Dedifferentiated amniotic fluid mesenchymal stem cell (primary cell): ENCODE measurements at regions not wholly inside any gene's neighbourhood (a gene's known extent, or its start where the extent isn't known, plus 50 kb on each side); places are given as distances from the start of the nearest gene placed in this dataset.

ENCODE experiments used
- DNase-seq: peaks from one replicate; pipeline ENCODE4 v3.0.0-alpha.2; 2016; ENCODE audit errors: extremely low spot score

- DNase-seq = no peak
Measured at GRCh38 chr4:179415847-179416223, 1973.6 kb upstream of the AGA start.

GRCh38 chr4:179417357-179417756, 1975.1 kb upstream of the AGA start:
- DNase-seq = no peak

GRCh38 chr4:179437962-179438361, 1995.7 kb upstream of the AGA start:
- DNase-seq = no peak

GRCh38 chr4:179441596-179441995, 1999.4 kb upstream of the AGA start:
- DNase-seq = no peak

- no peak for DNase-seq
Measured at GRCh38 chr4:179447308-179447707, 2005.1 kb upstream of the AGA start.

GRCh38 chr4:179465131-179465797, 2023.0 kb upstream of the AGA start:
- no peak for DNase-seq

- no peak for DNase-seq
Measured at GRCh38 chr4:179467878-179468277, 2025.6 kb upstream of the AGA start.

DNA sequence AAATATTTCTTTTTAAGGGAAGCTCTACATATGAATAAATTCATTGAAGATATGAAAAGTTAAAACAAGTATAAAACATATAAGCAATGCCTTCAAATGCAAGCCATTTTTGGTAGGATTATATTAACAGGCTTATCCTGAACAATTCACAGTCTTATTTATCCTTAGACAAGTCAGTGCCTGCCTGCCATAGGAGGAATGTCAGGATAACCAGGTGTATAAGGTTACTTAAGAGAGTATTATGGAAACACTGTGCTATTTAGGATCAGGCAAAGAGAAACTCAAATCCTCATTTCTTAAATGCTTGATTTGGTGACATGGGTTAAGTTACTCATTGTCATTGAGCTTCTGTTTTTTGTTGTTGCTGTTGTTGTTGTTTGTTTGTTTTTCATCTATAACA, 2029.9 kb upstream of the AGA start:
- no peak for DNase-seq

DNA sequence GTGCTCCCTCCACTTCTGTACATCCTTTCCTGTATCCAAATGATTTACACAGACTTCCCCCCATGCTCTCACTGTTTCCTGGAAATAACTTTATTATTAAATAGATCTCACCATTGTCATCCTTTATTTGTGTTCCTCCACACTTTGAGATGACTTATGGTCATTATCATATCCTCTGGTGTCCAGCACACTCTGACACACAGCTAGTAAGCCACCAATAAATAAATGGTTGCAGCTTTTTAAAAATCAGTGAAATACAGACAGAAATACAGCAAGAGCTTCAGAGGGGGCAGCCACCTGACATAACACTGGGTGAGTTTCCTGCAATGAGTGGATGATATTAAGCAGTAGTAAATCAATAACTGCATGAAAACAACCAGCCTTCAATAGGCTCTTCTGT, 2036.4 kb upstream of the AGA start:
- DNase-seq = no peak

GRCh38 chr4:179485781-179486180, 2043.5 kb upstream of the AGA start:
- no peak for DNase-seq

GRCh38 chr4:179486570-179487335, 2044.5 kb upstream of the AGA start:
- DNase-seq = no peak

GRCh38 chr4:179492260-179493080, 2050.2 kb upstream of the AGA start:
- no peak for DNase-seq

DNA sequence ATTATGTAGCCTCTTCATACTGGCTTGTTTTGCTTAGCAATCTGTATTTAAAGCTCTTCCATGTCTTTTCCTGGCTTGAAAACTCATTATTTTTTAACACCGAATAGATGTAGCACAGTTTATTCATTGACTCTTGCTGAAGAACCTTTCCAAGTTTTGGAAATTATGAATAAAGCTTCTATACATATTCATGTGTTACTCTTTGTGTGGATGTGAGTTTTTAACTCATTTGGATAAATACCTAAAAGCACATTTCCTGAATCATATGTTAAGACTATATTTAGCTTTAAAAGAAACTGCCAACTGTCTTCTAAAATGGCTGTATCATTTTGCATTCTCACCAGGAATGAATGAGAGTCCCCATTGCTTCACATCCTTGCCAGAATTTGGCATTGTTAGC, 2061.7 kb upstream of the AGA start:
- no peak for DNase-seq

GRCh38 chr4:179509489-179509888, 2067.3 kb upstream of the AGA start:
- DNase-seq = no peak

- no peak for DNase-seq
Measured at GRCh38 chr4:179521952-179522351, 2079.7 kb upstream of the AGA start.

- no peak for DNase-seq
Measured at GRCh38 chr4:179530958-179531357, 2088.7 kb upstream of the AGA start.

DNA sequence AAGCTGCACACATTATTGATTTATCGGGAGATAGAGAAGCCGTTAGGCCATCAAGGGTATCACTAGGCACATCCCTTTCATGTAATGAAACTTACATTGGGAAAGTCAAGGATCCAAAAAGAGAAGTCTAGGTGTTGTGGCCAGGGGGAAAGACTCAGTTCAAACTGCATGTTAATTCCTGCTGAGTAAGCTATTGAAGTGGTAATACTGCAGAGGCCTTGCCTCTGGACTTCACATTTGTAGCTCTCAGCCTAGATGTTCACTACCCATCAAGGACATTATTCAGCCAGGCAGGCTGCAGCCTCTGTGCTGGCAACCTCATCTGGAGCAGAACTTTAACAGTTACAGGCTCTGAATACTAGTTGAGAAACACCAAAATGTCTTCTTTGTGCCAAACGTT, 2094.5 kb upstream of the AGA start:
- DNase-seq = no peak

DNA sequence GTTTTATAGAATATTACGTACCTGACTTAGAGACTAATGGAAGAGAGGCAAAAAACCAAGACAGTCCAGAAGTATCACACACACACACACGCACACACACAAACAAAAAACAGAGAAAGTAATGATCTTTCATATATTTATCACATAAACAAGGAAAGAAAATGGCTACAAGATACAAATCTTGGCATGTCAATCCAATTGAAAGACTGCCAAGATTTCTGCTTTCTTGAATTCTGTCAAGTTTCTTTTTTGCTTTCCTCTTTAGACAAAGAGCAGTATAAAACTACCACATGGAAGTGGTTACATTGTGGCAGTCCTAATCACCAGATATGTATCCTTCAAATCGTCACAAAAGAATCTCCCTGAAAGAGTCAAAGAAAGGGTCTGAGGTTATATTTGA, 2097.4 kb upstream of the AGA start:
- DNase-seq = no peak

DNA sequence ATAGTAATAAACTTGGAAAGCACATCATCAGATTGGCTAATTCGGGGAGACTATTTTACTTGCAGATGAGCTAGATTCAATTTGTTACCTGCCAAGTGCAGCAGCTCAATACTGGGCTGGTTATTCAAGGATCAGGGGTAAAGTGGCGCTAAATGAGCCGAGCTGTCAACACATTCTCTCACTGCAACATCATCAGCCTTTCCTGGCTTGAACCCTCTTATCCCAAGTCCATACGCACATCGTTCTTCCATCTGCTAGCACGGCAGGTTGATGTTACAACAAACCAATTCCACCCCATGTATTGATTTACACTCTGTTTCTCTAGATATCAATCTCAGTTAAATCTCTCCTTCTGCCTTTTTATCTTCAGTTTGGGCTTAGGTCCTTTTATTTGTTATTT, 2101.5 kb upstream of the AGA start:
- no peak for DNase-seq

DNA sequence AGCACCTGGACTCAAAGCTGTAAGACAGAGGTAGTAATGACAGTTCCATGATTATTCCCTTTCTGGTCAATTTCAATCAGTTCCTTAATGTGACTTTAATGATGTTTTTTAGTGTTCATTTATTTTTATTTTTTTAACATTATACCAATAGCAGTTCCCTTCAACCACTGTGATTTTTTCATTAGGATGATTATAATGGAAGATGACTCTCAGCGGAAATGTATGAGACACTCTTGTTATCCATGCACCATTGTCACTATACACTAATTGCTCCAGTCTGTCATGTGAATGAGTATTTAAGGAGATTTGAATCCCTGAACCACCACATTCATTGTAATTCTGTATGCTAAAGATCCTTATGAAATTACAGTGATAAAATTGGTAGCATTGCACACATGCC, 2102.3 kb upstream of the AGA start:
- no peak for DNase-seq

DNA sequence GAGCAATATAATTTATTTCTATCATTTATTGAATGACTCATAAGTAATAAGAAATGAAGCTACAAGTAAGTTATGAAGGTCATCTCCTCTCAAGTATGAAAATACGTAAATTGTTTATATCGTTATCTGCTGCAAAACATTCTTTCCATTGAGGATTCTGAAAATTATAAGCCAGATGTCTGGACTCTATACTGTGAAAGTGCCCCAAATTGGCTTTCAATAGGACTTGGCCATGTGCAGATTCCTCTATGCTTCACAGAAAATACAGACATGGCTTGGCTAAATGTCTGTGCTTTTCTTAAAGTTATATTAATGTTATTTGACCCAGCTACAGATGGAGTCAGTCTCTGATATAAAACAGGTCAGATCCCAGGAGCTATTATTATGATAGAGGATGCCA, 2109.9 kb upstream of the AGA start:
- no peak for DNase-seq

DNA sequence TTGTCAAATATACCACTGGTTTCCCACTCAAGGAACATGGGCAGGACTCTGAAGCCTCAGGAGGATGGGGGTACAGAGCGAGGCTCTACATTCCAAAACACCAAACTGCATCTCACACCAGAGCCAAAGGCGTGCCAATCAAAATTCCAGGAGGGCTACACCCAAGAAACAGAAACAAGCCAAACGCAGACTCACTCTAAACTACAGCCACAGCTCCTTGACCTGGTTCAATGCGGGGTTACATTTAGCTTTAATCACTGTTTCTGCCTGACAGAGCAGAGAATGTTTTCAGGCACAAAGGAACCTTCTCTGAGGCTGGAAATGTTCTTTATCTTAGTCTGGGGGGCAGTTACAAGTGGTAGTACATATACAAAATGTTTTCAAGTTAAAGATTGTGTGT, 2121.5 kb upstream of the AGA start:
- DNase-seq = no peak

DNA sequence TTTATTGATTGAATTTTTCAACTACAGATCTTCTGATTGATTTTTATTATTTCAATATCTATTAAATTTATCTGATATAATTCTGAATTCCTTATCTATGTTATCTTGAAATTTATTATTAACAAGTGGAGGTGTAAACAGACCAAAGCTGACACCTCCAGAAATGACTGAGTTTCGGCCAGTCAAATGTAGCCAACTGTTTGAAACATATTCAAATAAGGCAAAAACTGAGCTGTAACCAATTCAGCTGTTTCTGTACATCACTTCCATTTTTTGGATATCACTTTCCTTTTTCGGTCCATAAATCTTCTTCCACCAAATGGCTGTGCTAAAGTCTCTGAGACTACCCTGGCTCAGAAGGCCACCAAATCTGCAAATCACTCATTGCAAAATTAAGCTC, 2127.3 kb upstream of the AGA start:
- DNase-seq = no peak
